GM08714 (cell line): ENCODE measurements at regions not wholly inside any gene's neighbourhood (a gene's known extent, or its start where the extent isn't known, plus 50 kb on each side); places are given as distances from the start of the nearest gene placed in this dataset.
"Not testable (repeated sequence)": the region's sequence is repeated elsewhere in the genome, so short reads cannot be mapped to it uniquely, and the experiment has no call there.

Source experiments
- H3K4me3 ChIP-seq: fragments of 200-500 bp; sonication (Bioruptor generic); 2 replicates; pipeline ENCODE4 v1.5.1; 2014; ENCODE audit warnings: mild to moderate bottlenecking, low read length, inconsistent platforms
- ZNF274 ChIP-seq: IDR thresholded peaks from 2 replicates; pipeline ENCODE4 v1.6.1; 2012; ENCODE audit warnings: mild to moderate bottlenecking, low read depth, low read length

GRCh38 chr22:48721395-48721669 lies 1106.3 kb downstream of the BRD1 start:
- H3K4me3 ChIP-seq = no peak overlapping the region
- no peak for TF ChIP-seq ZNF274

DNA sequence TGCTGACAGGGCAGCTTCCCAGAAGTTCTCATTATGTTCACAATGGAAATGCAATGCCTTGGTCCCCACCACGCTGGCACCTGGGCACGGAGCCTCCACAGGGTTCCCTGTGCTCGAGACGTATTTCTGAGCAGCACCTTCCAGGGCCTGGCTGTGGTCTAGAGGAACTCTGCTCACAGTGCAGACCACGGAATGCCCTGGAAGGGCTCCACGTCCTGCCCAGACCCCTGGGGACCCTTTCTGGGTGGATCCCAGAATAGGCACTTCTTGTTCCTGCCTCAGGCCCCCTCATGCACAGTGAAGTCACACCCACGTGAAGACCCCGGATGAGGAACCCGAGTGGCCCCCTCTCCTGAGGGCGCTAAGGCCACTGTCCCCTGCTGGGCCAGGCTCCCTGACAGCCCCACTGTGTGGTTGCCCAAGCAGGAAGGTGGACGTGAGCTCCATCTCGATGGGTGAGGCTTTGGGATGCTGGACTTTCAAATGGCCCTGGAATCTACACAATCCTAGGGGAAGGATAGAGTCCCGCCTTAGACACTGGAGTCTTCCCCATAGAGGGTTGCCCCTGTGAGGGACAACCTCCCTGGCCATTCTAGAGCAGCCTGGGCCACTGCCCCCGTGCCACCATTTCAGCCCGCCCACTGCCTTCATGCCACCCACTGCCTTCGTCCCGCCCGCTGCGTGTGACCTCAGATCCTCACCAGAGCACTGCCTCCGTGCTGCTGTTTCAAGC lies 1106.8 kb downstream of the BRD1 start:
- TF ChIP-seq ZNF274 = no peak
- H3K4me3 ChIP-seq = no peak overlapping the region

- TF ChIP-seq ZNF274 = no peak
- H3K4me3 ChIP-seq = no peak overlapping the region
Measured at GRCh38 chr22:48719978-48720661, 1107.6 kb downstream of the BRD1 start.

DNA sequence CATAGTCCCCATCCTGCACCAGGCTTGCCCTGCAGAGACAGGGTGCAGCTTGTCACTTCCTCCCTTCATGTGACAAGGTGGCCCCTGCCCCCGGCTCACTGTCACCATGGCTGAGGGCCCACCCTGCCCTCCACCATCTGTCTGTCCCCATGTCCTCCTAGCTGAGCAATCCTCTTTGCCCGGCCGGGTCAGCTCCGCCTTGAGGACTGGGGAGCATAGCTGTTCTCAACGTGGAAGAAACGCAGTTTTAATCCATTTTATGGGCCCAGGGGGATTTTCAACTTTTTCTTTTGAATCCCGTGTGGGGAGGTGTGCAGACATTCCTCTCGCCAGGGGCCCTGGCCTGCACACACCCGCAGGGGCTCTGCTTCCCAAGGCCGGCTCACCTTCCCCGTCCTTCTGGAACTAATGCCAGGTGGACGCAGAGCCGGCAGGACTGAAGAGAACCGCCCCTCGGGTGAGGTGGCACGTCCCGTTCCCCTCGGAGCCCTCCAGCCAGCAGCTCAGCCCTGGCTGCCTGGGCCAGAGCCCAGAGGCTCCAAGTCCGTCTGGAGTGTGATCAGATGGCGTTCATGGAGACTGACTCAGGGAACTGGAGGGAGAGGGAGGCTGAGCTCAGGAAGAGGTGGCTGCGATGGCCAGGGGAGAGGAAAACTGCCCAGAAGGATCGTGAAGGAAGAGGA lies 1108.7 kb downstream of the BRD1 start:
- TF ChIP-seq ZNF274 = no peak
- H3K4me3 ChIP-seq = no peak overlapping the region

GRCh38 chr22:48717883-48718817 lies 1109.5 kb downstream of the BRD1 start:
- TF ChIP-seq ZNF274 = no peak
- no peak overlapping the region for H3K4me3 ChIP-seq

GRCh38 chr22:48717076-48717810 lies 1110.4 kb downstream of the BRD1 start:
- H3K4me3 ChIP-seq = no peak overlapping the region
- no peak for TF ChIP-seq ZNF274

DNA sequence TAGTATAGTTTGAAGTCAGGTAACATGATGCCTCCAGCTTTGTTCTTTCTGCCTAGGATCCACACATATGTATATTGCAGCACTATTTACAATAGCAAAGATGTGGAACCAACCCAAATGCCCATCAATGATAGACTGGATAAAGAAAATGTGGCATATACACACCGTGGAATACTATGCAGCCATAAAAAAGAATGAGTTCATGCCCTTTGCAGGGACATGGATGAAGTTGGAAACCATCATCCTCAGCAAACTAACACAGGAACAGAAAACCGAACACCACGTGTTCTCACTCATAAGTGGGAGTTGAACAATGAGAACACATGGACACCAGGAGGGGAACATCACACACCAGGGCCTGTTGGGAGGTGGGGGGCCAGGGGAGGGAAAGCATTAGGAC lies 1111.5 kb downstream of the BRD1 start:
- H3K4me3 ChIP-seq = not testable (repeated sequence)

DNA sequence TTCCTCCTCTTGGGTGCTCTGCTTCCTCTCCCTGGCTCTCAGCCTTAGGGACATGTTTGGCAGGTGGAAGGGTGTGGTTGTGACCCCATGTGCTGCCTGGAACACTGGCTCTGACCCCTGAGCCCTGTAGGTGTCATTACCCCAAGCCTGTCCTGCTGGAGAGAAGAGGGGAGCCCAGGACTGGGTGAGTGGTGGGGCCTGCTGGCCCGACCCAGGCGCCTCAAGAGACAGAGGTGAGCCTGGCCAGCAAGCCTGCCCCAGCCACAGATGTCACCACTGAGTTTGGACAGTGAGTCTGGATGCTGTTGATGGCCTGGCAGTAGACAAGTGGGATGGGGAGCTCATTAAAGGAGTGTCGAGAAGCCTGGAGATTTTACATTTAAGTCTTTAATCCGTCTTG lies 1112.2 kb downstream of the BRD1 start:
- TF ChIP-seq ZNF274 = no peak
- H3K4me3 ChIP-seq = no peak overlapping the region

GRCh38 chr22:48714231-48714630 lies 1113.4 kb downstream of the BRD1 start:
- no peak overlapping the region for H3K4me3 ChIP-seq
- TF ChIP-seq ZNF274 = no peak

- TF ChIP-seq ZNF274 = no peak
- no peak overlapping the region for H3K4me3 ChIP-seq
Measured at GRCh38 chr22:48713272-48714205, 1114.1 kb downstream of the BRD1 start.

GRCh38 chr22:48712558-48713271 lies 1115.0 kb downstream of the BRD1 start:
- TF ChIP-seq ZNF274 = no peak
- H3K4me3 ChIP-seq = no peak overlapping the region

- no peak for TF ChIP-seq ZNF274
Measured at GRCh38 chr22:48711669-48712068, 1116.0 kb downstream of the BRD1 start.

DNA sequence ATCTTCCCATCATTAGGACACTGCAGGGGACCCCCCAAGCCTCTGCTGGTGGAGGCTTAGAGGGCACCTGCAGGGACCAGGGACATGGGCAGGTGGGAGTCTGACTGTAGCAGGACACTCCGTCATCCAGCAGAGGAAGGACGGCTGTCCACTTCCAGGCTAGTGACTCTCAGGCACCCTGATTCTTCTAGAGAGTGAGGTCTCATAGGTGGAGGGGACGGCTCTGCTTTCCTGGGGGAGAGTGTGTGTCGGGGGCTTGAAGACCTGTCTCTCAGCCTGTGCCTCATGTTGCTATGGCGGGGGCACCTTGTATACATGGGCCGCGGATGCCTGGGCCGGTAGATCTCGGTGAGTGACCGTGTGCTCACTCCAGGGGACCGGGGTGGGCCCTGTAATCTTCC lies 1116.6 kb downstream of the BRD1 start:
- H3K4me3 ChIP-seq = no peak overlapping the region
- no peak for TF ChIP-seq ZNF274

More at GRCh38 chr22:48711669-48712068, 1116.0 kb downstream of the BRD1 start:
- no peak overlapping the region for H3K4me3 ChIP-seq
